HepG2 (cell line): ENCODE measurements at regions not wholly inside any gene's neighbourhood (a gene's known extent, or its start where the extent isn't known, plus 50 kb on each side); places are given as distances from the start of the nearest gene placed in this dataset.

Source experiments
- ATAD3A ChIP-seq: sonication (generic); formaldehyde crosslinking; IDR thresholded peaks from 2 replicates; pipeline ENCODE4 v1.4.0; 2020; ENCODE audit warnings: missing genetic modification reagents
- CENPX ChIP-seq: sonication (generic); formaldehyde crosslinking; IDR thresholded peaks from 2 replicates; pipeline ENCODE4 v1.9.0; 2021; ENCODE audit warnings: mild to moderate bottlenecking, missing genetic modification reagents, moderate library complexity
- EP300 ChIP-seq, 3 experiments: sonication (generic) in 1 of 3; formaldehyde crosslinking in 1 of 3; IDR thresholded peaks; 2 replicates each; pipeline versions ENCODE4 v1.5.1 to v1.6.1; 2011 to 2020; ENCODE audit warnings: low read depth in 2 of 3, low read length in 2 of 3, borderline replicate concordance in 1 of 3, improper control_type of control experiment in 1 of 3, mild to moderate bottlenecking in 1 of 3, missing genetic modification reagents in 1 of 3, moderate library complexity in 1 of 3
- NR2F6 ChIP-seq, 2 experiments: IDR thresholded peaks; 2 replicates each; pipeline ENCODE4 v1.6.1; 2016; ENCODE audit warnings: antibody characterized with exemption in 1 of 2, mild to moderate bottlenecking in 1 of 2
- PHF8 ChIP-seq: sonication (generic); formaldehyde crosslinking; IDR thresholded peaks from 2 replicates; pipeline ENCODE4 v1.5.0; 2020; ENCODE audit warnings: missing genetic modification reagents
- SAP130 ChIP-seq: IDR thresholded peaks from 2 replicates; pipeline ENCODE4 v1.6.1; 2016; ENCODE audit warnings: low read depth
- ZNF274 ChIP-seq: sonication (generic); formaldehyde crosslinking; IDR thresholded peaks from 2 replicates; pipeline ENCODE4 v1.5.1; 2020; ENCODE audit warnings: mild to moderate bottlenecking, missing genetic modification reagents
- TF ChIP-seq, protein P1 (sequence below): sonication (generic); formaldehyde crosslinking; IDR thresholded peaks from 2 replicates; pipeline ENCODE4 v1.5.0; 2020; ENCODE audit warnings: mild to moderate bottlenecking, missing genetic modification reagents, moderate library complexity
- TF ChIP-seq, protein P2 (sequence below): IDR thresholded peaks from 2 replicates; pipeline ENCODE4 v1.6.1; 2016; ENCODE audit warnings: missing genetic modification reagents, missing compliant biosample characterization

DNA sequence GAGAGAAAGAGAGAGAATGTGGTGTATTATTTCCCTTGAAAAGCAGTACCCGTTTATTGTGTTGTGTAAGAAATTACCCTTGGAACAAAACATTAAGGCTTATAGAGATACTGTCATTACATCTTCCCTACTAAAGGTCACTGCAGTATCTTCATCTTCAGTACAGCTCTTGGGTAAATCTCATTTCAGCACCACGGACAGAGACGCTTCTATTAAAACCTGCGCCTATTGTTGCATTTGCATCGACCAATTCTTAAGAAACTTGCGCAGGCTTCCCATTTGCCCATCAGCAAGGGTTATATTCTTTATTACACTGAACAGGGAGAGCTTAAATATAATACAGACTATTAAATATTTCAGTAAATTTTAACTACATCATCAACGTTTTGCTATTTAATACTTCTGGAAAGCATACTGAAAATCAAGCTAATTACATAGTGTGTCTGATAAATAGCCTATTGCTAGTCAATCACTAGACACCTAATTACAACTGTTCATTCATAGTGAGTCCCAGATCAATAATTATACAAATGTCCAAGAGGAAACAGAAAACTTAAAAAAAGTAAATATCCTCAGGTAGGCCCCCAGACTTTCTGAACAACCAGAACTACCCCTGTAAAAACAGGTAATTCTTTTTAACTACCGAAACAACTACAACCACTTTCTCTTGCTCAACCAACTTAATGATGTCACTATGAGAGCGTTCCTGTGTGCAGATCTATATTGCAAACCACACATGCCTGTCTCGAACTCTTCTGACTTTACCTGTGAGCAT lies 350.6 kb downstream of the LIG4 start:
- no peak for TF ChIP-seq PHF8 (CRISPR knock-in tag)
- TF ChIP-seq CENPX (CRISPR knock-in tag) = no peak
- TF ChIP-seq ZNF274 (CRISPR knock-in tag) = no peak
- TF ChIP-seq, protein P1, sequence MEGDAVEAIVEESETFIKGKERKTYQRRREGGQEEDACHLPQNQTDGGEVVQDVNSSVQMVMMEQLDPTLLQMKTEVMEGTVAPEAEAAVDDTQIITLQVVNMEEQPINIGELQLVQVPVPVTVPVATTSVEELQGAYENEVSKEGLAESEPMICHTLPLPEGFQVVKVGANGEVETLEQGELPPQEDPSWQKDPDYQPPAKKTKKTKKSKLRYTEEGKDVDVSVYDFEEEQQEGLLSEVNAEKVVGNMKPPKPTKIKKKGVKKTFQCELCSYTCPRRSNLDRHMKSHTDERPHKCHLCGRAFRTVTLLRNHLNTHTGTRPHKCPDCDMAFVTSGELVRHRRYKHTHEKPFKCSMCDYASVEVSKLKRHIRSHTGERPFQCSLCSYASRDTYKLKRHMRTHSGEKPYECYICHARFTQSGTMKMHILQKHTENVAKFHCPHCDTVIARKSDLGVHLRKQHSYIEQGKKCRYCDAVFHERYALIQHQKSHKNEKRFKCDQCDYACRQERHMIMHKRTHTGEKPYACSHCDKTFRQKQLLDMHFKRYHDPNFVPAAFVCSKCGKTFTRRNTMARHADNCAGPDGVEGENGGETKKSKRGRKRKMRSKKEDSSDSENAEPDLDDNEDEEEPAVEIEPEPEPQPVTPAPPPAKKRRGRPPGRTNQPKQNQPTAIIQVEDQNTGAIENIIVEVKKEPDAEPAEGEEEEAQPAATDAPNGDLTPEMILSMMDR (CRISPR knock-in tag) = no peak
- TF ChIP-seq SAP130 (CRISPR knock-in tag) = no peak
- no peak for TF ChIP-seq NR2F6 (IDR thresholded peaks at IDR 0.05)
- TF ChIP-seq NR2F6 (CRISPR knock-in tag; IDR thresholded peaks at IDR 0.05) = no peak
- TF ChIP-seq ATAD3A (CRISPR knock-in tag) = no peak
- TF ChIP-seq EP300 (IDR thresholded peaks at IDR 0.05; ENCODE audit: low read depth in 2 of 2, low read length in 2 of 2) = no peak
- no peak for TF ChIP-seq EP300 (CRISPR knock-in tag; IDR thresholded peaks at IDR 0.05; ENCODE audit: borderline replicate concordance)
- TF ChIP-seq, protein P2, sequence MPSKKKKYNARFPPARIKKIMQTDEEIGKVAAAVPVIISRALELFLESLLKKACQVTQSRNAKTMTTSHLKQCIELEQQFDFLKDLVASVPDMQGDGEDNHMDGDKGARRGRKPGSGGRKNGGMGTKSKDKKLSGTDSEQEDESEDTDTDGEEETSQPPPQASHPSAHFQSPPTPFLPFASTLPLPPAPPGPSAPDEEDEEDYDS (CRISPR knock-in tag) = no peak
